ENCODE measurements at regions not wholly inside any gene's neighbourhood (a gene's known extent, or its start where the extent isn't known, plus 50 kb on each side); places are given as distances from the start of the nearest gene placed in this dataset.
"Not testable (repeated sequence)": the region's sequence is repeated elsewhere in the genome, so short reads cannot be mapped to it uniquely, and the experiment has no call there.

GRCh38 chr1:85520826-85521820 lies 56.2 kb upstream of the DDAH1 start:
- DNase-seq: not testable (repeated sequence)

- not testable (repeated sequence) for DNase-seq
Measured at GRCh38 chr1:85522458-85522857, 57.5 kb upstream of the DDAH1 start.

DNA sequence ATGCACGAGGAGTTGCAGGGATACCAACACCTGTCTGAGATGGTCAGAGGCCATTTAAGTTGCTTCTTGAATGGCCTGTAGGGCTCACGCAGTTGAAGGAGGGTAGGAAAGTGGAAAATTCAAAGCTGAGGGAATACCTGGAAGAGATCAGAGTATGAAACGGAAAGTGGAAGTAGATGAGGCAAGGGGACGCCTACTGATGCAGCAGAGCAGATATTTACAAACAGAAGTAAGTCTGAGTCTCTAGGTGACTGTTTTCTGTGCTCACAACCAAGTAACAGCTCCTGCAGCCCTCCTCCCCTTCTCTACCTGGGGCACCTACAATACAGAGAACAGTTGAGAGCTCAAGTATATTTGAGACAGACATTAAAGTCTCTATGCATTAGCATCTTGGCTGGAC lies 57.5 kb upstream of the CCN1 start:
- DNase-seq: not testable (repeated sequence)

DNA sequence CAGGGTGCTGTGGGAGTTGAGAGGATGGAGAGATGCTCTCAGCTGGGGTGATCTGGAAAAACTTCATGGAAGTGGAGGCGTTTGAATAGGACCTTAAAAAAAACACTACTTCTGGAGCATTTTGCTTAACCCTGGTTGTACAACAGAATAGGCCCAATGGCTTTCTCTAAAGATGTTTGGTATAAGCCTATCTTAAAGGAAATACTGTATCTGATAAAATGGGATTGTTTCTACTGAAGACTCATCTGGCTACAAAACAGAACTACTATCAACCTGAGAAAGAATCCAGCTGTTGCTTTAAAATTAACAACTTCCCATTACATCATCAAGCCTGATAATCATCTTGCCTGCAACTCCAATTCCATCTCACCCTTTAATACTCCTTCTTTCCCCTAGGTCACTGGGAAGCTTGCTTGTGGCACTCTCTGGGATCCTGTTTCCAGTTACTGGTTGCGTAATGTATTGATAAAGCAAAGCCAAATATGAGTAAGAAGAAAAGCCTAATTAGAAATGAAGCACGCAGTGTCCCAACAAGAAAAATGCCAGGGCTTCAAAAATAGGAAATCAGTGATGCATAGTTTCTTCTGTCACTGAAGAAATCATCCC lies 56.2 kb upstream of the CCN1 start:
- not testable (repeated sequence) for DNase-seq

GRCh38 chr1:85525591-85525991 lies 55.0 kb upstream of the CCN1 start:
- not testable (repeated sequence) for DNase-seq

DNA sequence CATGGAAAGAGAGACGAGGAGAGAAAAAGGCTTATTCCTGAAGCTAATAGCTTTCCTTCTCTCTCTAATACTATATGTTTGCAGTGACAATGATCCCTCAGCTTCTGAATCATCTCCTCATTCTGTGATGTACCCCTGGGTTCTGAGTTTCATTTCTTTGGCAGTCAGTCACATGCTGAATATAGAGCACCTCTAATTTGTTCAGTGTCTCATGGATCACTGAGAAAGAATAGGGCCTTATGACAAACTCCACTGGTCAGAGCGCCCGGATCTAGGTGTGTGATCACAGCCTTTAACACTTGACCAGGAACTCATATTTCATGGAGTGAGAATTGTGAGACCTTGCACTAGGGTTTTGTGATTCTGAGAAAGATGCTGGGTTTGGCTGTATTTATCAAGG lies 54.3 kb upstream of the CCN1 start:
- not testable (repeated sequence) for DNase-seq

GRCh38 chr1:85527145-85527544 lies 53.4 kb upstream of the CCN1 start:
- DNase-seq: peak; percentile 82

Measured in tongue (tissue), 1 donor.